NB4 (cell line): ENCODE measurements at regions not wholly inside any gene's neighbourhood (a gene's known extent, or its start where the extent isn't known, plus 50 kb on each side); places are given as distances from the start of the nearest gene placed in this dataset.
"Not testable (repeated sequence)": the region's sequence is repeated elsewhere in the genome, so short reads cannot be mapped to it uniquely, and the experiment has no call there.

Experiments used
- DNase-seq: peaks from one replicate; pipeline ENCODE4 v3.0.0; 2010; ENCODE audit warnings: low read depth
- H3K4me3 ChIP-seq: one replicate; pipeline ENCODE4 v1.5.1; 2011; ENCODE audit warnings: mild to moderate bottlenecking, low read depth, low read length, moderate library complexity
- MYC ChIP-seq: IDR thresholded peaks from 2 replicates; pipeline ENCODE4 v1.6.1; 2011; ENCODE audit warnings: low read depth, low read length
- POLR2A ChIP-seq: IDR thresholded peaks from 2 replicates; pipeline ENCODE4 v1.6.1; 2011; ENCODE audit warnings: mild to moderate bottlenecking; ENCODE audit not compliant: insufficient read length; ENCODE audit errors: extremely low read depth
- TF ChIP-seq, protein P1 (sequence below): IDR thresholded peaks from one replicate; pipeline ENCODE4 v1.5.1; 2012; ENCODE audit warnings: low read depth, low read length
- TF ChIP-seq, protein P2 (sequence below): IDR thresholded peaks from 2 replicates; pipeline ENCODE4 v1.6.1; 2011; ENCODE audit warnings: low read depth, low read length

DNA sequence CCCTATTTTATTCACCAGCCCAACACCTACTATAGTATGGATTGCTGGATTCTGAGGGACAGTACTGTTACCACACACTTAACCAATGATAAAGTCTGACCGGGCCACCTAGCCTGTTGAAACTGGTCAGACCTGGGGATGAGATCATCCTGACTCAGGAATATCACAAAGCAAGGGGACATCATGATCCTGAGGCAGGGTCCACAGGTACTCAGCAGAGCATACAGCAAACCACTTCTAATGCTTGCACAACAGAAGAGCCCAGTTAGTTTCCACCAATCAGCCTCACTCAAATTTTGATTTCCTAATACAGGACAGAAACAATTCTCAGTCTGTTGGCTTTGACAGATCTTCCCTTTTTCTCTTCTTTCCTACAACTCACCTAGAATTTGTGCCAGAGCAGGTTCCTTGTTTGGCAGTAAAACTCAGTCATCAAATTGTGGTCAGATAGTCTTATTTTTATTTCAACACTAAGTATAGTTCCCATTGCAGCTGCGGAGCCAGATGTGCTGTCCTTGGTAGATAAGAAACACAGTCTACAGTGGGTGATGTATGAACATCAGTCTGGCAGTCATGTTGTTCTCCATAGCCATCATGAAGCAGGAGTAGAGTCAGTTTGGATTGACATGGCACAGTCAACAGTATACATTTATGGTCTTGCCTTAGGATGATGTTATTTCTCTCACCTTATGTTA lies 90.1 kb upstream of the PRR23C start:
- DNase-seq: peak; percentile 48
- no peak overlapping the region for H3K4me3 ChIP-seq
- TF ChIP-seq, protein P1, sequence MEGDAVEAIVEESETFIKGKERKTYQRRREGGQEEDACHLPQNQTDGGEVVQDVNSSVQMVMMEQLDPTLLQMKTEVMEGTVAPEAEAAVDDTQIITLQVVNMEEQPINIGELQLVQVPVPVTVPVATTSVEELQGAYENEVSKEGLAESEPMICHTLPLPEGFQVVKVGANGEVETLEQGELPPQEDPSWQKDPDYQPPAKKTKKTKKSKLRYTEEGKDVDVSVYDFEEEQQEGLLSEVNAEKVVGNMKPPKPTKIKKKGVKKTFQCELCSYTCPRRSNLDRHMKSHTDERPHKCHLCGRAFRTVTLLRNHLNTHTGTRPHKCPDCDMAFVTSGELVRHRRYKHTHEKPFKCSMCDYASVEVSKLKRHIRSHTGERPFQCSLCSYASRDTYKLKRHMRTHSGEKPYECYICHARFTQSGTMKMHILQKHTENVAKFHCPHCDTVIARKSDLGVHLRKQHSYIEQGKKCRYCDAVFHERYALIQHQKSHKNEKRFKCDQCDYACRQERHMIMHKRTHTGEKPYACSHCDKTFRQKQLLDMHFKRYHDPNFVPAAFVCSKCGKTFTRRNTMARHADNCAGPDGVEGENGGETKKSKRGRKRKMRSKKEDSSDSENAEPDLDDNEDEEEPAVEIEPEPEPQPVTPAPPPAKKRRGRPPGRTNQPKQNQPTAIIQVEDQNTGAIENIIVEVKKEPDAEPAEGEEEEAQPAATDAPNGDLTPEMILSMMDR: no peak
- TF ChIP-seq POLR2A (no peak), MYC (no peak)
- TF ChIP-seq, protein P2, sequence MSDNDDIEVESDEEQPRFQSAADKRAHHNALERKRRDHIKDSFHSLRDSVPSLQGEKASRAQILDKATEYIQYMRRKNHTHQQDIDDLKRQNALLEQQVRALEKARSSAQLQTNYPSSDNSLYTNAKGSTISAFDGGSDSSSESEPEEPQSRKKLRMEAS: no peak

DNA sequence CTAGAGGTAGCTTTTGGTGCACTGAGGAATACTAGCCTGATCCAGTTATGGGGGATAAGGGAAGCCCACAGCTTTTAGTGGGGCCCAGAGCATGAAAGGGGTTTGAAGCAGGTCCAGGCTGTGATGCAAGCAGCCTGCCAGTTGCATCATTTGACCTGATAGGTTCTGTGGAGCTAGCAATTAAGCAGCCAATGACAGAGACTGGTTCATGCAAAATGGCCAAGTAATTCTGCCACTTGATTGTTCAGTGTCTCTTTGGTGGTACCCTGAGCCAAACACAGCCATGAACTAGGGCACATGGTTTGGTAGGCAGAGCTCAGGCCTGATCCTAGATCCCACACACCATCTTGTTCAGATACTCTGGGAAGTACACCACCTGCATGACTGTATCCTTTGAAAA lies 91.0 kb upstream of the PRR23C start:
- DNase-seq: no peak
- TF ChIP-seq MYC: no peak
- no peak overlapping the region for H3K4me3 ChIP-seq

DNA sequence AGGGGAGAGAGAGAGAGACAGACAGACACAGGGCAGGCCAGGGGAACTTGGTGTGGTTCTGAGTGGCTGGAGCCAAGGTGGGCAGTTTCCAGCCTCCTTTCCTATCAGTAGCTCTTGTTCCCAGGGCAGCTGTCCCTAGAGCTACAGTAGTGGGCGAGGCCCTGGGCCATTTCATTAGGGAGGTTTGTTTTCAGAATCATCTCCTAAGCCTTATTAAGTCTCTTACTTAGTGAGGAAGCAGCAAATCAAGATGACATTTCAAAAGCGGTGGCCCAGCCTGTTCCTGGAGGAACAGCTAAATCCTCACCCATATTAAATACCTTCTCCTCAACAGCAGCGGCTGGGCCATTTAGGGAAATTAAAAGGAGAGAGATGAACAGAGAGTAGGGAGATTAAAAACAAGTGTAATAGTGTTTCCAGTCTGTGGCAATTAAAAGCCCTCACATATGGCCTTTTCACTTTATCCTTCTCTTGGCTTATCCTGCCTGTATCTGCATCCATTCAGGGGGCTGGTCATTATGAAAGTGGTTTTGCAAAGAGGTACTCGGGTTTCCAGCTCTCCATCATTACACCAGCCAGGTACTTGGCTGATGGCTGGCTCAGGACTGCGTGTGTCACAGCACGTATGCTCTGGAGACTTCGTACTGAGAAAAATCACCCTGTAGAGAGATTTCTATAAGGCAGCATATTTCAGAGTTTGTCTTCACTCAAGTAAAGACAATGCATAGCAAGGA lies 91.9 kb upstream of the PRR23C start:
- TF ChIP-seq POLR2A: no peak
- TF ChIP-seq MYC: no peak
- TF ChIP-seq, protein P1: no peak
- TF ChIP-seq, protein P2: no peak
- DNase-seq: no peak
- H3K4me3 ChIP-seq: no peak overlapping the region

DNA sequence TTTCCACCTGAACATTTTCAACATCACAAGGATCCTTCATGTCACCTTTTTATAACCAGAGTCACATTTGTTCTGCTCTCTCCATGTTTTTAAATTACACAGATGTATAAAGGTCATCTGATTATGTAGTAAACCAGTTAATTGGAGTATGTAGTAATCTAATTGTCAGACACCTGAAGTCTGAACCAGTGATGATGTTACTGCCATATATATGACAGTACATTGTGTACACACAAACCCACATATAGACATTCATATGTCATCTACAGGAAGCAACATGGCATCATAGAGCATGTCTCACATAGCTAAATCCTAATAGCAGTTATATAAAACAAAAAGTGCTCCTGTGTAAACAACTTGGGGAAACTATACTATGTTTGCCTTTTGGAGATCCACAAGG lies 95.9 kb upstream of the PRR23C start:
- TF ChIP-seq, protein P1: no peak
- TF ChIP-seq MYC (no peak), POLR2A (no peak)
- TF ChIP-seq, protein P2: no peak
- H3K4me3 ChIP-seq: no peak overlapping the region
- DNase-seq: no peak

DNA sequence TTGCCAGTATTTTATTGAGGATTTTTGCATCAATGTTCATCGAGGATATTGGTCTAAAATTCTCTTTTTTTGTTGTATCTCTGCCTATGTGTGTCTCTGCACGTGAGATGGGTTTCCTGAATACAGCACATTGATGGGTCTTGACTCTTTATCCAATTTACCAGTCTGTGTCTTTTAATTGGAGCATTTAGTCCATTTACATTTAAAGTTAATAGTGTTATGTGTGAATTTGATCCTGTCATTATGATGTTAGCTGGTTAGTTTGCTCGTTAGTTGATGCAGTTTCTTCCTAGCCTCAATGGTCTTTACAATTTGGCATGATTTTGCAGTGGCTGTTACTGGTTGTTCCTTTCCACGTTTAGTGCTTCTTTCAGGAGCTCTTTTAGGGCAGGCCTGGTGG lies 101.3 kb upstream of the PRR23C start:
- not testable (repeated sequence) for DNase-seq, H3K4me3 ChIP-seq

DNA sequence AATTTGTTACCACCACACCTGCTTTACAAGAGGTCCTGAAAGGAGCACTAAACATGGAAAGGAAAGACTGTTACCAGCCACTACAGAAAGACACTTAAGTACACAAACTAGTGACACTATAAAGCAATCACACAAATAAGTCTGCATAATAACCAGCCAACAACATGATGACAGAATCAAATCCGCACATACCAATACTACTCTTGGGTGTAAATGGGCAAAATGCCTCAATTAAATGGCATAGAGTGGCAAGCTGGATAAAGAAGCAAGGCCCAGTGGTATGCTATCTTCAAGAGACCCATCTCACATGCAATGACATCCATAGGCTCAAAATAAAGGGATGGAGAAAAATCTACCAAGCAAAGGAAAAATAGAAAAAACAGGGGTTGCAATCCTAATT lies 106.8 kb upstream of the PRR23C start:
- H3K4me3 ChIP-seq: no peak overlapping the region
- TF ChIP-seq, protein P2: no peak
- TF ChIP-seq, protein P1: no peak
- no peak for TF ChIP-seq MYC
- no peak for TF ChIP-seq POLR2A
- DNase-seq: no peak

DNA sequence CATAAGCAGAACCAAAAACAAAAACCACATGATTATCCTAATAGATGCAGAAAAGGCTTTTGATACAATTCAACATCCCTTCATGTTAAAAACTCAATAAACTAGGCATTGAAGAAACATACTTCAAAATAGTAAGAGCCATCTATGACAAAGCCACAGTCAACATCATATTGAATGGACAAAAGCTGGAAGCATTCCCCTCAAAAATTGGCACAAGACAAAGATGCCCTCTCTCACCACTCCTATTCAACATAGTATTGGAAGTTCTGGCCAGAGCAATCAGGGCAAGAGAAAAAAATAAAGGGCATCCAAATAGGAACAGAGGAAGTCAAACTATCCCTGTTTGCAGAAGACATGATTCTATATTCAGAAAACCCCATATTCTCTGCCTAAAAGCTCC lies 108.7 kb upstream of the PRR23C start:
- DNase-seq, H3K4me3 ChIP-seq: not testable (repeated sequence)
